Neuronal stem cell (in vitro differentiated cells): ENCODE measurements at regions not wholly inside any gene's neighbourhood (a gene's known extent, or its start where the extent isn't known, plus 50 kb on each side); places are given as distances from the start of the nearest gene placed in this dataset.

Experiments used
- DNase-seq: peaks from one replicate; pipeline ENCODE4 v3.0.0-alpha.2; 2013; ENCODE audit warnings: low spot score
- H2AFZ ChIP-seq: one replicate; pipeline ENCODE4 v1.6.1; 2013; ENCODE audit warnings: mild to moderate bottlenecking, low read length, inconsistent platforms
- H2AK5ac ChIP-seq: 2 replicates; pipeline ENCODE4 v1.6.1; 2013; ENCODE audit warnings: low read depth, mild to moderate bottlenecking, inconsistent platforms, low read length, moderate library complexity, mixed read lengths
- H2BK120ac ChIP-seq: 2 replicates; pipeline ENCODE4 v1.6.1; 2013; ENCODE audit warnings: low read depth, mild to moderate bottlenecking, inconsistent platforms, low read length, moderate library complexity, mixed read lengths
- H2BK12ac ChIP-seq: one replicate; pipeline ENCODE4 v1.6.1; 2013; ENCODE audit warnings: low read length, inconsistent platforms
- H2BK15ac ChIP-seq: 2 replicates; pipeline ENCODE4 v1.6.1; 2013; ENCODE audit warnings: mild to moderate bottlenecking, low read length, inconsistent platforms, mixed read lengths
- H2BK5ac ChIP-seq: one replicate; pipeline ENCODE4 v1.6.1; 2013; ENCODE audit warnings: inconsistent platforms, mild to moderate bottlenecking, low read length, moderate library complexity
- H3K14ac ChIP-seq: one replicate; pipeline ENCODE4 v1.6.1; 2013; ENCODE audit warnings: low read length, inconsistent platforms
- H3K18ac ChIP-seq: 2 replicates; pipeline ENCODE4 v1.6.1; 2013; ENCODE audit warnings: low read length, inconsistent platforms
- H3K23ac ChIP-seq: 2 replicates; pipeline ENCODE4 v1.6.1; 2013; ENCODE audit warnings: low read depth, mild to moderate bottlenecking, mixed read lengths, low read length, inconsistent platforms; ENCODE audit not compliant: poor library complexity
- H3K27ac ChIP-seq: replicated peaks from 3 replicates; pipeline ENCODE4 v1.5.1; 2013; ENCODE audit warnings: low read length, inconsistent platforms
- H3K27me3 ChIP-seq, 3 experiments: 2 replicates each; pipeline ENCODE4 v1.6.1; 2013; ENCODE audit warnings: low read length in 3 of 3, mild to moderate bottlenecking in 2 of 3, inconsistent platforms in 1 of 3, low read depth in 1 of 3, mixed read lengths in 1 of 3, moderate library complexity in 1 of 3; ENCODE audit not compliant: control insufficient read depth in 3 of 3, insufficient read depth in 3 of 3
- H3K36me3 ChIP-seq, 2 donors: replicated peaks in 1 of 2; 2 replicates each; pipeline ENCODE4 v1.6.1; 2013; ENCODE audit warnings: low read length in 2 of 2; ENCODE audit not compliant: control insufficient read depth in 2 of 2, insufficient read depth in 2 of 2
- H3K4ac ChIP-seq: 2 replicates; pipeline ENCODE4 v1.6.1; 2013; ENCODE audit warnings: inconsistent platforms, mild to moderate bottlenecking, low read length, moderate library complexity
- H3K4me1 ChIP-seq, 2 donors: 1 replicate in 1 of 2; 2 replicates in 1 of 2; pipeline ENCODE4 v1.6.1; 2013; ENCODE audit warnings: low read length in 2 of 2, low read depth in 1 of 2; ENCODE audit not compliant: control insufficient read depth in 2 of 2, insufficient read depth in 1 of 2
- H3K4me2 ChIP-seq: one replicate; pipeline ENCODE4 v1.6.1; 2013; ENCODE audit warnings: mild to moderate bottlenecking, low read length, inconsistent platforms; ENCODE audit not compliant: insufficient read depth, poor library complexity, severe bottlenecking
- H3K4me3 ChIP-seq, 2 donors: 2 replicates each; pipeline ENCODE4 v1.5.1; 2013; ENCODE audit warnings: low read length in 2 of 2, mild to moderate bottlenecking in 2 of 2, inconsistent platforms in 1 of 2, moderate library complexity in 1 of 2
- H3K79me1 ChIP-seq: one replicate; pipeline ENCODE4 v1.6.1; 2013; ENCODE audit warnings: low read depth, mild to moderate bottlenecking, inconsistent platforms, low read length, moderate library complexity
- H3K9ac ChIP-seq: one replicate; pipeline ENCODE4 v1.6.1; 2013; ENCODE audit warnings: mild to moderate bottlenecking, low read depth, low read length, inconsistent platforms; ENCODE audit not compliant: poor library complexity
- H3K9me3 ChIP-seq, 2 donors: replicated peaks in 1 of 2; 2 replicates each; pipeline versions ENCODE3 to v1.6.1; 2013; ENCODE audit warnings: low read length in 2 of 2, mild to moderate bottlenecking in 2 of 2, inconsistent platforms in 1 of 2, low read depth in 1 of 2, mixed read lengths in 1 of 2, moderate library complexity in 1 of 2; ENCODE audit not compliant: control insufficient read depth in 2 of 2, insufficient read depth in 1 of 2
- H4K8ac ChIP-seq: one replicate; pipeline ENCODE4 v1.6.1; 2013; ENCODE audit warnings: low read depth, mild to moderate bottlenecking, inconsistent platforms, low read length, moderate library complexity
- H4K91ac ChIP-seq: one replicate; pipeline ENCODE4 v1.6.1; 2013; ENCODE audit warnings: low read length, low read depth, mild to moderate bottlenecking, inconsistent platforms; ENCODE audit not compliant: poor library complexity
- WGBS, 2 donors: extraction: QIAGEN DNeasy Blood & Tissue Kit; methylation state at CpG; one replicate each; pipeline ENCODE4 v1.1.7; 2013; ENCODE audit warnings: missing lambda C conversion rate in 2 of 2, mixed read lengths in 1 of 2; ENCODE audit not compliant: insufficient read length in 2 of 2, insufficient replicate concordance in 1 of 2; ENCODE audit errors: extremely low coverage in 2 of 2; 5-methylcytosine and 5-hydroxymethylcytosine counted together

GRCh38 chr5:4698596-4698995 is 441.5 kb upstream of the ADAMTS16 start:
- H3K4me2 ChIP-seq = no peak overlapping the region
- no peak overlapping the region for H4K8ac ChIP-seq
- H3K18ac ChIP-seq = no peak overlapping the region
- H3K79me1 ChIP-seq = no peaks in the 10 kb centered on the region
- no peaks in the 10 kb centered on the region for H3K36me3 ChIP-seq
- H2BK5ac ChIP-seq = no peak overlapping the region
- H3K4ac ChIP-seq = no peak overlapping the region
- H3K9ac ChIP-seq = no peak overlapping the region
- no peak for DNase-seq
- no peak overlapping the region for H2BK15ac ChIP-seq
- no peak overlapping the region for H2BK12ac ChIP-seq
- no peak overlapping the region for H3K23ac ChIP-seq
- no peak overlapping the region for H3K27ac ChIP-seq
- H2AK5ac ChIP-seq = no peak overlapping the region
- H2BK120ac ChIP-seq = no peak overlapping the region
- H4K91ac ChIP-seq = no peak overlapping the region
- WGBS, 2 donors = no CpG with 5 or more reads among the region's 6 CpGs
- H3K14ac ChIP-seq = no peak overlapping the region
- H3K4me3 ChIP-seq = no peak overlapping the region
- H3K4me1 ChIP-seq = peaks cover 0 to 3% of the 10 kb centered on the region in 2 donors
- no peaks in the 10 kb centered on the region for H3K27me3 ChIP-seq
- no peak overlapping the region for H2AFZ ChIP-seq
- H3K9me3 ChIP-seq = peaks cover 0 to 1% of the 10 kb centered on the region in 2 donors

- peaks cover 0 to 1% of the 10 kb centered on the region in 2 donors for H3K9me3 ChIP-seq
Observed at GRCh38 chr5:4699592-4699991, 440.5 kb upstream of the ADAMTS16 start.

GRCh38 chr5:4700069-4700468 is 440.1 kb upstream of the ADAMTS16 start:
- Histone ChIP-seq H3K27me3 (no peaks in the 10 kb centered on the region), H4K8ac (no peak overlapping the region), H2AFZ (peak overlapping the region; percentile 52), H3K4me3 (no peak overlapping the region), H3K23ac (no peak overlapping the region), H2BK120ac (no peak overlapping the region), H2BK12ac (no peak overlapping the region), H3K4me2 (no peak overlapping the region), H3K14ac (no peak overlapping the region), H3K9me3 (no peaks in the 10 kb centered on the region), H3K9ac (no peak overlapping the region), H4K91ac (no peak overlapping the region), H2AK5ac (no peak overlapping the region), H3K4ac (no peak overlapping the region), H3K27ac (no peak overlapping the region), H3K36me3 (no peaks in the 10 kb centered on the region), H3K79me1 (no peaks in the 10 kb centered on the region), H2BK15ac (no peak overlapping the region), H3K18ac (no peak overlapping the region), H3K4me1 (peaks cover 0 to 7% of the 10 kb centered on the region in 2 donors), H2BK5ac (no peak overlapping the region)
- WGBS, 2 donors = no CpG with 5 or more reads among the region's 7 CpGs
- peak; percentile 71 for DNase-seq

More at GRCh38 chr5:4699592-4699991, 440.5 kb upstream of the ADAMTS16 start:
- H2AFZ ChIP-seq = peak overlapping the region; percentile 52
- no peak overlapping the region for H2BK120ac ChIP-seq
- no peak overlapping the region for H4K91ac ChIP-seq
- H3K36me3 ChIP-seq = no peaks in the 10 kb centered on the region
- H3K4ac ChIP-seq = no peak overlapping the region
- no peaks in the 10 kb centered on the region for H3K27me3 ChIP-seq
- no peak overlapping the region for H3K18ac ChIP-seq
- H3K27ac ChIP-seq = no peak overlapping the region
- no peaks in the 10 kb centered on the region for H3K79me1 ChIP-seq
- no peak overlapping the region for H2BK15ac ChIP-seq
- no peak overlapping the region for H3K14ac ChIP-seq
- H3K23ac ChIP-seq = no peak overlapping the region
- H4K8ac ChIP-seq = no peak overlapping the region
- no peak for DNase-seq
- WGBS, 2 donors = no CpG with 5 or more reads among the region's 6 CpGs
- H3K4me3 ChIP-seq = no peak overlapping the region
- no peak overlapping the region for H3K4me2 ChIP-seq
- peaks cover 0 to 7% of the 10 kb centered on the region in 2 donors for H3K4me1 ChIP-seq
- H2BK5ac ChIP-seq = no peak overlapping the region
- no peak overlapping the region for H2AK5ac ChIP-seq
- no peak overlapping the region for H3K9ac ChIP-seq
- no peak overlapping the region for H2BK12ac ChIP-seq

GRCh38 chr5:4700871-4701270 is 439.3 kb upstream of the ADAMTS16 start:
- H3K9me3 ChIP-seq = no peaks in the 10 kb centered on the region
- no peaks in the 10 kb centered on the region for H3K79me1 ChIP-seq
- no peak overlapping the region for H3K27ac ChIP-seq
- no peak for DNase-seq
- H3K23ac ChIP-seq = no peak overlapping the region
- no peak overlapping the region for H3K4me3 ChIP-seq
- H3K9ac ChIP-seq = no peak overlapping the region
- no CpG with 5 or more reads among the region's 3 CpGs for WGBS, 2 donors
- no peak overlapping the region for H4K91ac ChIP-seq
- H3K4me2 ChIP-seq = no peak overlapping the region
- no peak overlapping the region for H3K4ac ChIP-seq
- no peak overlapping the region for H2BK120ac ChIP-seq
- no peak overlapping the region for H4K8ac ChIP-seq
- no peak overlapping the region for H3K18ac ChIP-seq
- no peak overlapping the region for H2AK5ac ChIP-seq
- H3K4me1 ChIP-seq = peaks cover 0 to 7% of the 10 kb centered on the region in 2 donors
- H3K14ac ChIP-seq = no peak overlapping the region
- H3K27me3 ChIP-seq = no peaks in the 10 kb centered on the region
- no peak overlapping the region for H2BK5ac ChIP-seq
- H3K36me3 ChIP-seq = no peaks in the 10 kb centered on the region
- no peak overlapping the region for H2AFZ ChIP-seq
- H2BK15ac ChIP-seq = no peak overlapping the region
- no peak overlapping the region for H2BK12ac ChIP-seq
